Mucosa of gallbladder (tissue), 1 donor: ENCODE measurements at regions not wholly inside any gene's neighbourhood (a gene's known extent, or its start where the extent isn't known, plus 50 kb on each side); places are given as distances from the start of the nearest gene placed in this dataset.

Experiments used
- DNase-seq: peaks from one replicate; pipeline ENCODE4 v3.0.0-alpha.2; 2020; ENCODE audit warnings: low spot score
- donor health status: DM: no; HTN: no; CAD: no.

DNA sequence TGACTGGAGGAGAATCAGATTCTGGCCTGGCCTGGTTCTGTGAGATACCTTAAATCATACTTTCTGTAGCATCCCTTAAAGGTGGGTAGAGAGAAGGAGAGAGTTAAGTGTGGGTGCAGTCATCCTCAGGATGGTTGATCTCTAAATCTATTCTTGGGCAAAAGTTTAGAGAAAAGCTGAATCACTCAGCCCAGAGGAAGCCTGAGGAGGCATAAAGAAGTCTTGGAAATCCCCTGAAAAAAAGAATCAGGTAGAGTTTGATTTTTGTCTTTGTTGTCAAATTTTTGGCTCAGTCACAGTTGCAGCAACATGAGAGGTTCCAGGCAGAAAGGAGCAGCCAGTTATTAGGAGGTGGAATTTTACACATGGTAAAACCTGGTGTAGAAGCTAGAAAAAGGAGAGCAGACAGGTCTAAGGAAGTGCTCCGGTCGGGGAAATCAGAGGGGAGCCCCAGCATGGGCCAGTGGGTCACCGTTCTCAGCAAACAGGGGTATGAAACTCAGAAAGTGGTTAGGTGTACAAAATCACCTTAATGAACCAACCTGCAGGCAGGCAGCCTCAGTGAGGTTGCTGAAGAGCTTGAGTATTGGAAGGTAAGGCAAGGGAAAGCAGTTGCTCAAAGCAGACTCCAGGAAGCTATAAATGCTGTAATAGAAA is 116.2 kb upstream of the CNTLN start:
- DNase-seq = no peak

DNA sequence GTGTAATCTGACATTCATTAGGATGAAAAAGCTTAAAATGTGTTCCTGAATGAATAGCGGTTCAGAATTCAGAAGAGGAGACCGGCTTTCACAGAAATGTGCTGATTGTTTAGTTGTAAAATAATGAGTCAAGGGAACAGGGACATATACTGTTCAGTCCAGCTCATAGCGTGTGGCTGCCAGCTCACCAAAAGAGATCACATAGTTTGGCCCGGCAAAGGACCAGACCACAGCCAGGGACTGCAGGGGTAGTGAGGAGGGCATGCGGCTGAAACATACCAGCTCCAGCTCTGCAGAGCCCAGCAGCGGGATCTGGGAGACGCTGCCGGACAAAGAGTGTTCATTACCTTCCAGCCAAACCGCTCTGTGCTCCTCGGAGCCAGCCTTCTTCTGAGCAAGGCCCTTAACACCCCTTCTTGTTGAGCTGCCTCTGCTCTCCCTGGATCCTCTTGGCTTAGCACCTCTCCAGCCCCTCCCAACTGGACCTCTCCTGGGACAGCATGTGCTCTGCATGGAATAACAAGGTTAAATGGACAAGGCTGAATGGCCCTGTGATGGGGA is 116.8 kb upstream of the CNTLN start:
- no peak for DNase-seq

DNA sequence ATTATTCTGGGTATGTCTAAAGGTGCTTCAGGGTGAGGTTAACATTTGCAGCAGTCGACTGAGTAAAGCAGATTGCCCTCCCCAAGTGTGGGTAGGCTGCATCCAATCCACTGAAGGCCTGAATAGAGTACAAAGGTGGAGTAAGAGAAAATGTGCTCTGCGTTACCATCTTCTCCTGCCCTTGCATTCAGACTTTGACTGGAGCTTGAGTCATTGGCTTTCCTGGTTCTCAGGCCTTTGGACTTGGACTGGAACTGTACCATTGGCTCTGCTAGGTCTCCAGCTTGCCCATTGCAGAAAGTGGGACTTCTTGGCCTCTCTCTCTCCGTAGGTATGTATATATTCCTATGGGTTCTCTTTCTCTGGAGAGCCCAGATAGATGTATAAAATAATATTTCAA is 120.9 kb upstream of the CNTLN start:
- DNase-seq = no peak

DNA sequence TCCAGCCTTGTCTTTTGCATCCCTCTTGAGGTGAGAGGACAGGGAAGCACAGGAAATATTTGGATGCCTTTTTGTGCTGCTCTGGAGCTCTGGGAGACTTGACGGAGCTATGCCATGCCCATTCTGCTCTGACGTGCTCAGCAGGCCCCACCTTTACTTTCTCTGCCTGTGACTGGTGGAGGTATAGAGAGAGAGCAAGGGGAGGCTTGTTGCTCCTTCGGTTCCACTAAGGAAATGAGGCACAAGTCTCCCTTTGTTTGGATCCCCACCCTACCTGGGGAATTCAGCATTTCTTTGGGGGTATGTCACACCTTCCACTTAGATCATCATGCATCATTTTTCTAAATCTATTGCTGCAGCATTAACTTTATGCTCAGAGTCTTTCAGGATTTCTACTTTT is 121.8 kb upstream of the CNTLN start:
- no peak for DNase-seq

DNA sequence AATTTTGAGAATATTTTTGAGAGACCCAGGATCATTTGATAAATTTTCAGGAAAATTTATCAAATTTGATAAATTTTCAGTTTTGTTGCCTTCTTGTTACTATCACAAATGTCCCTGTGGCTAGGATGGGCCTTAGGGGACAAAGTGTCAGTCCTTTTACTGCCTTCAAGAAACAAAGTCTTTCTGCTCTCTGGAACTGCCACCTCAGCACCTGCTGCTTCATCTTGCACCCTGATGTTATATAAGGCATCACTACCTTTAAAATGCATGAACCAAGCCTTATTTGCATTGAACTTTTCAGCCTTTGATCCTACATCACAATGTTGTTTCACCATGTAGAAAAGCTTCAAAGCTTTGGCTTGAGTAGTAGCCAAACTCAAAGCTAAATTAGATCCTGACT is 123.0 kb upstream of the CNTLN start:
- DNase-seq = no peak

DNA sequence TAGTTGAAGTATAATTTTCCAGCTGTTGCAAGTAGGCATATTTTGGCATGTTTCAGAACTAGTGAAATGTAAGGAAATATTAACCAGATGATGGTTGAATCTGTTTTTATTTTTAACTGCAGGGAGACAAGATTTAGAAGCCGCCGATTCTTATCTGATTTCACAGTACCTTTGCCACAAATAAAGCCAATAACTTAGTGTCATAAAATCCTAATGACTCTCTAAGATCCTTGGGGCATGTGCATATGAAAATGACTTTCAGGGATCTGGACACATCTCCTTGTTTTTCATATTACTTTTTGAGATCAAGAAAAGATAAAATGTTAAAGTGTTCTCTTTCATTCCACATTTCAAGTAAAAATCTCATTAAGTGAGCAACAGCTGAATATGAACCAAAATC is 125.8 kb upstream of the CNTLN start:
- DNase-seq = no peak

DNA sequence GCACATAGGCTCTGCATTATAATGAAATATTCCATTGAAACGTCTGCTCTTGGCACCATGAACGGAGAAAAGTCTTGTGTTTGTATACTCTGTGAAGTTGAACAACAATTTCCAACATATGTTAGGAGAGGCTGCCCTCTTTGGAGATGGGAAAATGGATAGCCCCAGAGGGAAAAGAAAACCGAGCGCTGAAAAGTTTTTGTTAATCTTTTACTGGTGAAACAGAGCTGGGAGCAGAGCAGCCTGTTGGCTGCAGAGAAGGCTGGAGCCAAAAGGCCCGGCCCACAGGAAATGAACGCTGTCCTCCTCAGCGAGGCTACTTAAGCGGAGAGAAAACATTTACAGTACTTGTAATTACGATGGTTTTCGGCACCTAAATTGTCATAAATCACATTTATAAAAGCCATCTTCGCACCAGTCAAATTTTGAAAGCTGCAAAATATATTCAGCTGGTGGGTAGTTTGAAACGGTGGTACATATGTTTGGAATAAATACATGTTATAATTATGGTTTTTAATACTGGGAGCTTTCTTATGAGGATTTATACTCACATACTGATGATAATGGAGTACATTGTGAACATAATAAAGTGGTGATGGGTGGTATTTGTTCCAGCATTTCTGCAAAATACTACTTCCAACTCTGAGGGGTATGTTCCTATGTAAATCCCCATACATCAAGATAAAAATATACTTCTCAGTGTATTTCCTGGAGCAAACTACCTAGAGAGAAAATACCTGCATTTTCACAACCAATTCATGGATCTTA is 129.6 kb upstream of the CNTLN start:
- peak; percentile 62 for DNase-seq

DNA sequence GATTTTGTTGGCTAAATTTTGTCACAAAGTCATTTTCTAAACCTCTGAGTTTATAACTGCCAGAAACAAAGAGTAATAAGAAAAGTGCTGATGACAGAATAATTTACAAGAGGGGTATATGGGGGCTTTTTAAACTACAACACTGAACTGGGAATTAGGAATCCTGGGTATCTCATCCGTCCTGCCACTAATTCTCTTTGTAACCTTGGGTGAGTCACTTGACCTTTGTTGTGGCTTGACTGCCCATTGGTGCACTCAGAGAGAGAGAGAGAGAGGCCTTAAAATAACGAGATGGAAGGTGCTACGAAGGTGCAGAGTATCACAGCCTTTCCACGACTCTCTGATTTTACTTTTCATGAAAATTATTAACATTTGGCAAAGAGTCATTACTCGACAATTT is 130.3 kb upstream of the CNTLN start:
- DNase-seq = no peak

DNA sequence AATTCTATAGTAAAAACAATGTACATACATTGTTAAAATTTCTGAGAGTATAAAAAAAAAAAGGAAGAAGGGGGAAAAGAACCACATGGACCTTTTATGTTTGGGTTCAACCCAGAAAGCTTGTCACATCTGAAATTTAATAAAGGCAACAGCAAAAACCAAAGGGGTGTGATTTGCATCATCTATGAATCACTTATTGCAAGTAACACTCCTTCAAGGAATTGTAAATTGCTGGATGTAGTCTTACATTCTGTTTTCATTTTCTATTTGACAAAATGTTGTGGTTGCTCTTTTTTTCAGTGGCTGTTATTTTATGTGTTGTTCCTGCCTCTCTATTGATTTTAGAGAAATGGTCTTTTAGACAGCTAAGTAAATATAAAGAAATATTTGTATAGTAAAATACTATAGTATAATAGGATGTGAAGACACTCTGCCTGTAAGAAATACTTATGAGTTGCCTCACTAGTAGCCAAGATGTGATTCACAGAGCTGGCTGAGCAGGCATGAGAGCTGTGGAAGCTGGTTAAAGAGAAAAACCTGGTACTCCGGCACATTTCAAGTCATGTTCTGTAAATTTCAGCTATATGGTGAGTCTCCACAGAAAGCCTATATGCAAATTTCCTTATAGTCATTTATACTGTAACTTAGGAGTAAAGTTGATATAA is 131.1 kb upstream of the CNTLN start:
- DNase-seq = no peak

DNA sequence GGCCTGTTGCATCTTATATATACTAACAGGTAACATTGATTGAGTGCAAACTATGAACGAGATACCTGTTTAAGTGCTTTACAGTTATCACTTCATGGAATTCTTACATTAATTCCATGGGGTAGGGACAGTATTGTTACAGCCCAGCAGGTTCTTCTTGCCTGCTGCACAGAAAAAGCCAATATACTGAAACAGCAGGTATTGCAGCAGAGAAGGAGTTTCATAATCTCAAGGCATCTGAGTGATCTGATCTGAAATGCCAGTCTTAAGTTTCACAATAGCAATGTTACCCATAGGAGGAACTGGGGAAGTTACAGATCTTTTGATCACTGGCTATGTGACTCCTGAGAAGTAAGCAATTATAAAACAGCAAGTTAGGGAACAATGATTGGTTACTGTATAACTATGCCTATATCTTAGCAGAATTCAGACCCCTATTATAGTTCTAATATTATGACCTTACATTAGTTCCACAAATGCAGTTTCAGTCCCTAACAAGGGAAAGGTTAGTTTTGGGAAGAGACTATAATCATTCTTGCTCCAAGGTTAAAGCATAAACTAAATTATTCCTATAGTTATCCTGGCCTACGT is 126.5 kb upstream of the BNC2 start:
- no peak for DNase-seq

DNA sequence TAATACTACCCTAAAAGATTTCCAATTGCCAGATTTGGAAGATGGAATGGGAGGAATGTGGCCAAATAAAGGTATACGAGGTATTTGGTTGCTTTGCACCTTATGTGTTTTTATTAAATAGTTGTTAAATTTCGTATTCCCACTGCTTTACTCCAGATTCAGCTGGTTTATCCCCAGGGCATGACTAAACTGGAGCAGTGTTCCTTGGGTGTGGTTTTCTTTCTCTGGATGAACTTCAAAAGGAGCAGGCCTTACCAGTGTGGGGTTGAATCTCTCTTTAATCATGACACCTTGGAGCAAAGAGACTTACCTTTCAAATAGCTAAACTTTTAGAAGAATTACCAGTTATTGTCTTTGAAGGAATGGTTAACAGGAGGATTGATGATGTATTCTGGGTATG is 121.7 kb upstream of the BNC2 start:
- no peak for DNase-seq

DNA sequence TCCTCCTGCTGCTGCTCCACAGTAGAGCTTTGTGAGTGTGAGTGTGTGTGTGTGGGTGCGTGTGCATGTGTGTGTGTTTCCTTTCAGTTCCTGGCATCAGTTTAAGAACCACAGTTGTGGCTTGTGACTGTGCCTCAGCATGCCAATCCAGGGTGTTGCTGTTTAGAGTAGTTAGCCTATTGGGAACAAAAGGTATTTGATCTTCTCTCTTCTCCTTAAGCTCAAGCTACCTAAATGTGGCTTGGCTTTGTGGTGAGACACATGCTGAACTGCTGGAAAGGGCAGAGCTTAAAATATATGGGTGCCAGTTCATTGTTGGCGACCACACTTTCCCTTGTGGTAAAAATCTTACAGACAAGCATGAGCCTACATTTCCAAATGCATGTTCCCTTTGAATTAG is 116.6 kb upstream of the BNC2 start:
- DNase-seq = no peak

DNA sequence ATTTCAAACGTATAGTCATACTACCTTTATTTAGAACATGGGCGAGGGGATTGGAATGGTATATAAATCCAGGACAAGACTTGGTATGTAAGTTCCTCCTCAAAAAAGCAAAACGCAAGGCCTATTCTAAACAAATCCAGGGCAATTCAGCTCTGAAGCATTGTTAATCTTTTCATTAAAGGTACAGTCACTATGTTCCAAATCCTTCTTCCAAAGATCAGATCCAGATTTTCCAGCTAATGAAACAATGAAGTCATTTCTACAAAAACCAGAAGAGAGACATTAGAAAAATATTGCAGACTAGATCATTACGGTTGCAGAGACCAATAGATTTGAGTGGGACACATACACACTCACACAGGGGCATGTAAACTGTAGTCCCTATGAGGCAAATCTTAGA is 116.1 kb upstream of the BNC2 start:
- DNase-seq = no peak

DNA sequence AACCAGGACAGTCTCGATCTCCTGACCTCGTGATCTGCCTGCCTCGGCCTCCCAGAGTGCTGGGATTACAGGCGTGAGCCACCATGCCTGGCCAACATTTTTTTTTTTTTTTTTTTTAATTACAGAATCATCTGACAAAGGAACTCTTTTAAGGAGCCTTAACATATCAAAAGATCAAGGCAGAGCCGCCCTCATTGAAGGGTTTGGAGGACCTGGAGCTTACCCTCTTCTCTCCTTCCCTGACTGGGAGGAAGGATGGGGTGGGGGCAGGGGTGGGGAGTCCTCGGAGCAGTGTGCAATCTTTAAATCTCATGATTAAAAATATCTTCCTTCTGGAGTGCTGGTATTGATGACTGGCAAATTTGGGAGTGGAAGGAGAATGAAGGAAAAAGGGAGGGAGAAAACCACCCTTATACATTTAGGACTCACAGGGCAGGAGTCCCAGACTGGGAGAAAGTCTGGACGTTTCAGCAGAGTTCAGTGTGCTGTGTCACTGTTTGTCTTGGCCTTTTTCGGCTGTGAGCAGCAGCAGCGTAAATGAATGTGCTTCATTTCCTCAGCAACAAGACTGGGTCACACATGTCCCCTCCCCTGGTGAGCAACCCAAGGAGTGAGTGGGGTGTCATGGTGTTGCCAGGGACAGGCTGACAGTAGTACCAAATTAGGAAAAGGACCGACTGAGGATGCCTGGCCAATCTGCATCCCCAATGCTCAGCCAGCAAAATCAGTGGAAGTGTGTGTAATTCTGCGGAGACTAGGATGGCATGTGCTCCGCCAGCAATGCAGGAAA is 115.3 kb upstream of the BNC2 start:
- no peak for DNase-seq

DNA sequence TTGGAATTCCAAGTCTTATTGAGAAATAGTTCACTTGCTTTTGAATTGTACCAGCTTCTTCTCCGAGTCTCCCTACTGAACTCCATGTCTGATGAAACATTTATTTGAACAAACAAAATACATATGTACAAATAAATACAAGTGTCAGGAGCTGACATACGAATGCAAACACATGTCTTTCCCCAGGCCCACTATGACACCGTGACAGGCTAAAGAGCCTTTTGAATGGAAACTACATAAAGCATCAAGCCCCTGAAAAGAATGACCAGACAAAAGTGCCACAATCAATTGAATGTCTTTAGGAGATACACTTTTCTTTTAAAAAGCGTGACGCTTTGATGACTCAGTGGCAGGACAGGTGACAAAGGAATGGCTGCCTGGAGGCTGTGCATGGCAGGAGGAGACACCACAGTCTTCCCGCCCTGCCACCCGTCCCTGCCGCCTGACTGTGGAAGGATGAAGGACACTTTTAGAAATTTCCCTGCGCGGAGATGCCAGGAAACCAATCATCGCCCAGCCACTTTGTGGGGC is 112.4 kb upstream of the BNC2 start:
- no peak for DNase-seq

DNA sequence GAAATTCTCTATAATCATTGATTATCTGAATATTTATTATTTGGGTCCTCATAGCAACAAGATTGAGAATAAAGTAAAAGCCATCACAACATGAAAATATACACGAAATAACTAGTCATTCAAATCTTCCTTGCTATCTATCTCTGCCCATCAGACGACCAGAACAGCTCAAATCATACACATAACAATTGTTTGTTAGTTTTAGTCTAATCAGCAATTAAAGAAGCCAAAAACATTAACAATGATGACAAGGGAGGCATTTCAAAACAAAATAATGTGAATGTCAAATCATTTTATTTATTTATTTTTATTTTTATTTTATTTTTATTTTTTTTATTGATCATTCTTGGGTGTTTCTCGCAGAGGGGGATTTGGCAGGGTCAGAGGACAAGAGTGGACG is 106.0 kb upstream of the BNC2 start:
- DNase-seq = no peak

DNA sequence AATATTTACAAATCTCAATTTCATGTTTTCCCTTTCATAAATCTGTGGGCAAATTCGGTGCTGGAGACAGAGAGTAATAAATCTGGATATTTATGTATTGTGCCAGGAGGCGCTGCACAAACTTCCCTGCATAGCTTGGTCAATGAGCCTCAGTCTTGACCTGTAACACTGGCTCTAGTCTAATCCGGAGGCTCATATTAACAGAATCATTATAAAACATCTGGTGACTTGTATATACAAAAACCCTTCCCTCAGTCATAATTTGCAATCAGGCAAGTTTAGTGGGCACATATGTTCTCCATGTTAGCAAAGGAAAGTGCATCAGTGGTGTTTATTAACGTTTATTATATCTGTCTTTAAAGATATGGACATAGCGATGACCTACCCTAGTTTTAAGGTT is 104.0 kb upstream of the BNC2 start:
- no peak for DNase-seq

DNA sequence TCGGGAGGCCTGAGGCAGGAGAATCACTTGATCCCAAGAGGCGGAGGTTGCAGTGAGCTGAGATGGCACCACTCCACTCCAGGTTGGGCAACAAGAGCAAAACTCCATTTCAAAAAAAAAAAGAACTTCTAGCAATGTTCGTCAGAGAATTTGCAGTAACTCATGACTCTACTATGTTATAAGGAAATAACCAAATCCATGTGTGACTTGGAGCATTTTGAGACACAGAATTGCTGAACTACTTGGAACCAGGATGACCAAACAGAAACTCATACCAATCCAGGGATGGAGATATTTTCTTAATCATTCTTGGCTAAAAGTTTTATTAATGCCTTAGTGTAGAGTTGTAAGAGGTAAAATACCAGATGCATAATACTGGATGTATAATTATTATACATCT is 99.9 kb upstream of the BNC2 start:
- DNase-seq = no peak

DNA sequence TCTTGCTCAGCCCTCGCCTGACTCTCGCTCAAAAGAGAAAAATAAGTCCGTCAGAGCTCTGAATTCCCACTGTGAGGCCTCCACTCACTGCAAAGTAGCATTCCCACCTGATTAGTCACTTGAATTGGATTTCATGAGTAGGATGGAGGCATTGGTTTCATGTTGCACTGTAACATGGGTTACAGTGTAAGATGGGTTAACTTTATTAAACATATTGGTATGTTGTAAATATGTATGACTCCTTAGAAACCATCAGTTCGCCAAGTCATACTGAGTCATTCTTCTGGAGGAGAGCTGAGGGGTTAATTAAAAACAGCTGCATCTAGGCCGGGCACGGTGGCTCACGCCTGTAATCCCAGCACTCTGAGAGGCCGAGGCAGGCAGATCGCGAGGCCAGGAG is 93.8 kb upstream of the BNC2 start:
- no peak for DNase-seq

DNA sequence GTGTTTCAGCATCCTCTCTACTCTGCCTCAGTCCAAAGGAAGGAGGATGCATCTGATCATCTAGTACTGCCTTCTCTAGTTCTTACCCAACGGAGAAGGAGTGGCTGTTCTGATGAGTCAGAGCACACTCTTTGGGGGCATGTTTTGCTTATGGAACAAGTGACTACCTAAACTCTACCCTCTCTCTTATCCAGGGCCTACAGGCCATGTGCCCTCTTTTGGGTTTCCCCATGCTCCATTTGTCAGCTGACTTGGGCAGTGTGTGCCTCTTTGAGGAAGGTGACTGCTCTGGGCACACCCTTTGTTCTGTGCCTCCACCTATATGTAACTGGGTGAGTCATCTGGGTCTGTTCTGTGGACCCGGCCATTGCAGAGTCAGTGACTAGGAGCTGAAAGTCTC is 89.6 kb upstream of the BNC2 start:
- DNase-seq = no peak

DNA sequence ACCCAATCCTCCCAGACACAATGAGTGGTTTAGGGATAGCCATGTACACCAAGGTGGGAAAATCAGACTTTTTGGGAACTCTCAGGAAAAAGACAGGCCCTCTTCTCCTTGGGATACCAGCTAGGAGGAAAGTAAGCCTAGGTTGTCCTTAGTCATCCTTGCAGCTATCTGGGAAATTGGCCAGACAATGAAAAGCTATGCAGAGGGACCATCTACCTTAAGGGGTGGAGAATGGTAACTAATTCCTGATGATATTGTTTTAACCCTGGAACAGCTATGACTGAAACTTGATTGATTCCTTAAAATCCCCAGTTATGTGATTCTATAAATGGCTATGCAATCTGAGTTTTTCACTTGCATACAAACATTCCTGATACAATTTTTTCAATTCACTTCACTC is 88.9 kb upstream of the BNC2 start:
- DNase-seq = no peak

DNA sequence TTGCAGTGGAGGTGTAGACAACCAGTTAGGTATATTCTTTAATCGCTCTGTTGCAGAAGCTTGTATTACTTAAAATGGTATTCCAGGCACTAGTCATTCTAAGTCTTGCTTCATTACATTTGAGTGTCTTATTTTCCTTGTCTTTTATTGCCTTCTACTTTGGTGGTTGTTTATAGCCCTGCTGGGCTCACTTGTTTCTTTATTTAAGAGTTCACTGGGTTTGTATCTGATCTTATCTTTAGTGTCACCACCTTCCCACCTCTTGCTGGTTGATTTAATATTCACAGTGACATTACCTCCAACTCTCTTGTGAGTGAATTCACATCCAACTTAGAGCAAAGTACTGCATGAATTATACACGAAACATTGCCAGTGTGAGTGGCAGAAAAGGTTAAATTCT is 83.6 kb upstream of the BNC2 start:
- no peak for DNase-seq
